ENCODE measurements at regions not wholly inside any gene's neighbourhood (a gene's known extent, or its start where the extent isn't known, plus 50 kb on each side); places are given as distances from the start of the nearest gene placed in this dataset.

- TF ChIP-seq CTCF (IDR thresholded peaks at IDR 0.05; ENCODE audit: unreplicated experiment): no peak
- no peak overlapping the region for H3K27ac Mint-ChIP-seq (ENCODE audit: unreplicated experiment)
Measured at GRCh38 chr3:13135251-13135810, 62.1 kb upstream of the IQSEC1 start.

GRCh38 chr3:13134879-13135206, 61.6 kb upstream of the IQSEC1 start:
- no peaks in the 10 kb centered on the region for H3K9me3 Mint-ChIP-seq (ENCODE audit: unreplicated experiment)
- TF ChIP-seq CTCF (IDR thresholded peaks at IDR 0.05; ENCODE audit: unreplicated experiment): no peak
- no peak for DNase-seq (ENCODE audit: low spot score)
- peaks cover 4% of the 10 kb centered on the region for H3K27me3 Mint-ChIP-seq (ENCODE audit: unreplicated experiment)
- H3K36me3 Mint-ChIP-seq (ENCODE audit: low read depth, unreplicated experiment): peaks cover 6% of the 10 kb centered on the region
- no peak overlapping the region for H3K4me3 Mint-ChIP-seq (ENCODE audit: unreplicated experiment)
- H3K27ac Mint-ChIP-seq (ENCODE audit: unreplicated experiment): no peak overlapping the region
- H3K4me1 Mint-ChIP-seq (ENCODE audit: unreplicated experiment): peaks cover 36% of the 10 kb centered on the region

More at GRCh38 chr3:13135251-13135810, 62.1 kb upstream of the IQSEC1 start:
- Mint-ChIP-seq H3K36me3 (ENCODE audit: low read depth, unreplicated experiment) (peaks cover 8% of the 10 kb centered on the region), H3K27me3 (ENCODE audit: unreplicated experiment) (peaks cover 4% of the 10 kb centered on the region), H3K4me1 (ENCODE audit: unreplicated experiment) (peaks cover 36% of the 10 kb centered on the region), H3K9me3 (ENCODE audit: unreplicated experiment) (no peaks in the 10 kb centered on the region), H3K4me3 (ENCODE audit: unreplicated experiment) (no peak overlapping the region)
- DNase-seq (ENCODE audit: low spot score): no peak

- peaks cover 4% of the 10 kb centered on the region for H3K27me3 Mint-ChIP-seq (ENCODE audit: unreplicated experiment)
- peaks cover 34% of the 10 kb centered on the region for H3K4me1 Mint-ChIP-seq (ENCODE audit: unreplicated experiment)
- peaks cover 6% of the 10 kb centered on the region for H3K36me3 Mint-ChIP-seq (ENCODE audit: low read depth, unreplicated experiment)
- TF ChIP-seq CTCF (IDR thresholded peaks at IDR 0.05; ENCODE audit: unreplicated experiment): no peak
- no peak for DNase-seq (ENCODE audit: low spot score)
- H3K4me3 Mint-ChIP-seq (ENCODE audit: unreplicated experiment): no peak overlapping the region
- H3K27ac Mint-ChIP-seq (ENCODE audit: unreplicated experiment): no peak overlapping the region
- no peaks in the 10 kb centered on the region for H3K9me3 Mint-ChIP-seq (ENCODE audit: unreplicated experiment)
Measured at GRCh38 chr3:13134166-13134878, 61.1 kb upstream of the IQSEC1 start.

GRCh38 chr3:13133471-13133981, 60.3 kb upstream of the IQSEC1 start:
- Mint-ChIP-seq H3K27ac (ENCODE audit: unreplicated experiment) (no peak overlapping the region), H3K9me3 (ENCODE audit: unreplicated experiment) (no peaks in the 10 kb centered on the region), H3K4me3 (ENCODE audit: unreplicated experiment) (no peak overlapping the region), H3K36me3 (ENCODE audit: low read depth, unreplicated experiment) (peaks cover 6% of the 10 kb centered on the region), H3K27me3 (ENCODE audit: unreplicated experiment) (peaks cover 4% of the 10 kb centered on the region), H3K4me1 (ENCODE audit: unreplicated experiment) (peaks cover 26% of the 10 kb centered on the region)
- no peak for TF ChIP-seq CTCF (IDR thresholded peaks at IDR 0.05; ENCODE audit: unreplicated experiment)
- no peak for DNase-seq (ENCODE audit: low spot score)

GRCh38 chr3:13132731-13133410, 59.6 kb upstream of the IQSEC1 start:
- Mint-ChIP-seq H3K27ac (ENCODE audit: unreplicated experiment) (peak overlapping the region; percentile 78), H3K4me3 (ENCODE audit: unreplicated experiment) (no peak overlapping the region), H3K36me3 (ENCODE audit: low read depth, unreplicated experiment) (peaks cover 6% of the 10 kb centered on the region), H3K4me1 (ENCODE audit: unreplicated experiment) (peaks cover 25% of the 10 kb centered on the region), H3K27me3 (ENCODE audit: unreplicated experiment) (peaks cover 4% of the 10 kb centered on the region), H3K9me3 (ENCODE audit: unreplicated experiment) (no peaks in the 10 kb centered on the region)
- no peak for TF ChIP-seq CTCF (IDR thresholded peaks at IDR 0.05; ENCODE audit: unreplicated experiment)
- no peak for DNase-seq (ENCODE audit: low spot score)

Measured in endothelial cell (in vitro differentiated cells).